ENCODE measurements at regions not wholly inside any gene's neighbourhood (a gene's known extent, or its start where the extent isn't known, plus 50 kb on each side); places are given as distances from the start of the nearest gene placed in this dataset.

- no TSS peak for BruUV-seq (replicated peaks)
- CTCF ChIA-PET: interaction anchor here (0.6 kb wide), 1 partner anchor 125 kb away, joined by 7 read pairs; no protein-coding TSS in a partner anchor
- Mint-ChIP-seq H3K36me3 (ENCODE audit: insufficient read depth, unreplicated experiment) (peaks cover 7% of the 10 kb centered on the region), H3K27ac (ENCODE audit: unreplicated experiment) (peak overlapping the region; percentile 98), H3K9me3 (ENCODE audit: unreplicated experiment) (peaks cover 4% of the 10 kb centered on the region), H3K27me3 (ENCODE audit: insufficient read depth, unreplicated experiment) (no peaks in the 10 kb centered on the region), H3K4me1 (ENCODE audit: low read depth, unreplicated experiment) (peaks cover 24% of the 10 kb centered on the region), H3K4me3 (ENCODE audit: unreplicated experiment) (peak overlapping the region; percentile 62)
- no peak for DNase-seq
- Histone ChIP-seq H3K27me3 (replicated peaks; ENCODE audit: control insufficient read depth, insufficient read depth, low read length) (no peaks in the 10 kb centered on the region), H3K9me3 (no peaks in the 10 kb centered on the region; the same call in 1 of the 2 replicates), H3K4me3 (ENCODE audit: low read depth, low read length) (no peak overlapping the region), H3K4me1 (peaks cover 56% of the 10 kb centered on the region), H3K36me3 (ENCODE audit: control insufficient read depth, insufficient read depth, low read length) (no peaks in the 10 kb centered on the region)
- no peak for TF ChIP-seq CTCF (IDR thresholded peaks at IDR 0.05; ENCODE audit: insufficient read depth in 1 of 2, low read depth in 1 of 2, low read length in 1 of 2, severe bottlenecking in 1 of 2, unreplicated experiment in 1 of 2)
- intact Hi-C loops (cut with micrococcal nuclease; ENCODE audit: unreplicated experiment): loop anchor here (5.0 kb wide), 2 partner anchors 51 to 119 kb away; no protein-coding TSS in a partner anchor
- POLR2A ChIA-PET: no interaction called here
Measured at GRCh38 chr15:100723315-100723801, 121.0 kb downstream of the ASB7 start.

- H3K4me3 ChIP-seq (ENCODE audit: low read depth, low read length): no peak overlapping the region
- Mint-ChIP-seq H3K9me3 (ENCODE audit: unreplicated experiment) (no peaks in the 10 kb centered on the region), H3K4me1 (ENCODE audit: low read depth, unreplicated experiment) (peaks cover 23% of the 10 kb centered on the region), H3K27me3 (ENCODE audit: insufficient read depth, unreplicated experiment) (no peaks in the 10 kb centered on the region), H3K4me3 (ENCODE audit: unreplicated experiment) (no peak overlapping the region), H3K27ac (ENCODE audit: unreplicated experiment) (peak overlapping the region; percentile 80), H3K36me3 (ENCODE audit: insufficient read depth, unreplicated experiment) (peaks cover 5% of the 10 kb centered on the region)
- ChIA-PET CTCF (no interaction called here), POLR2A (no interaction called here)
- DNase-seq: no peak
- BruUV-seq (replicated peaks): no TSS peak
- no peak for TF ChIP-seq CTCF (IDR thresholded peaks at IDR 0.05; ENCODE audit: insufficient read depth in 1 of 2, low read depth in 1 of 2, low read length in 1 of 2, severe bottlenecking in 1 of 2, unreplicated experiment in 1 of 2)
- no peaks in the 10 kb centered on the region for H3K36me3 ChIP-seq (ENCODE audit: control insufficient read depth, insufficient read depth, low read length)
- H3K9me3 ChIP-seq: no peaks in the 10 kb centered on the region; the same call in 1 of the 2 replicates
- no peaks in the 10 kb centered on the region for H3K27me3 ChIP-seq (replicated peaks; ENCODE audit: control insufficient read depth, insufficient read depth, low read length)
- peaks cover 59% of the 10 kb centered on the region for H3K4me1 ChIP-seq
- intact Hi-C loops (cut with micrococcal nuclease; ENCODE audit: unreplicated experiment): no loop called here
Measured at GRCh38 chr15:100725121-100726069, 123.0 kb downstream of the ASB7 start.

GRCh38 chr15:100726070-100726420, 123.7 kb downstream of the ASB7 start:
- no peak for DNase-seq
- H3K9me3 ChIP-seq: no peaks in the 10 kb centered on the region; the same call in 1 of the 2 replicates
- H3K36me3 Mint-ChIP-seq (ENCODE audit: insufficient read depth, unreplicated experiment): no peaks in the 10 kb centered on the region
- peaks cover 52% of the 10 kb centered on the region for H3K4me1 ChIP-seq
- H3K27ac Mint-ChIP-seq (ENCODE audit: unreplicated experiment): peak overlapping the region; percentile 80
- no peaks in the 10 kb centered on the region for H3K36me3 ChIP-seq (ENCODE audit: control insufficient read depth, insufficient read depth, low read length)
- no TSS peak for BruUV-seq (replicated peaks)
- intact Hi-C loops (cut with micrococcal nuclease; ENCODE audit: unreplicated experiment): no loop called here
- ChIA-PET CTCF (no interaction called here), POLR2A (no interaction called here)
- no peak overlapping the region for H3K4me3 ChIP-seq (ENCODE audit: low read depth, low read length)
- TF ChIP-seq CTCF (IDR thresholded peaks at IDR 0.05; ENCODE audit: insufficient read depth in 1 of 2, low read depth in 1 of 2, low read length in 1 of 2, severe bottlenecking in 1 of 2, unreplicated experiment in 1 of 2): no peak
- H3K4me1 Mint-ChIP-seq (ENCODE audit: low read depth, unreplicated experiment): peaks cover 22% of the 10 kb centered on the region
- no peaks in the 10 kb centered on the region for H3K9me3 Mint-ChIP-seq (ENCODE audit: unreplicated experiment)
- H3K4me3 Mint-ChIP-seq (ENCODE audit: unreplicated experiment): no peak overlapping the region
- no peaks in the 10 kb centered on the region for H3K27me3 Mint-ChIP-seq (ENCODE audit: insufficient read depth, unreplicated experiment)
- H3K27me3 ChIP-seq (replicated peaks; ENCODE audit: control insufficient read depth, insufficient read depth, low read length): no peaks in the 10 kb centered on the region
